ENCODE measurements at regions not wholly inside any gene's neighbourhood (a gene's known extent, or its start where the extent isn't known, plus 50 kb on each side); places are given as distances from the start of the nearest gene placed in this dataset.
"Not testable (repeated sequence)": the region's sequence is repeated elsewhere in the genome, so short reads cannot be mapped to it uniquely, and the experiment has no call there.

DNA sequence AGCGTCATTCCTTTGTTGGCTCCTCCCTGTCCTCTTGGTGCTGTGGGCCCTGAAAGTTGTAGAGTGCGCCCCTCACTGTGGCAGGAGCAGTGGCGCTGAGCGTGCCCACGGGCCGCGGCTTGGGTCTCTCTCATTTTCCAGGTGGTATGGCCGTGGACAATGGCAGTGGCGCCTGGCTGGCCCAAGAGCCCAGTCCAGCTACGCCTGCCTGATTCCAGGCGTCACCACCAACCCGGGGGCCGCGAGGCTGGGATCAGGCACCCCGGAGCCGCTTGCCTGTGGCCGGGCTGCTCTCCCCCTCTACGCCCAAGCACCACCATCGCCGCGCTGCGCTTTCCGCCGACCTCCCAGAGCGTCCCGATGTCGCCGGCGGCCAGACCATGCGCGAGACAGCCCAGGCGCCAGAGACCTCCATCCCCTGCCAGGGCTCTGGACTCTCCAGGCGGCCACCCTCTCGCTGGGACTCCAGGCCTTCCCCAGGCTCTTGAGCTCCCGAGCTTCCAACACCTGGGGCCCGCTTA, 1610.1 kb downstream of the SPATA31A7 start:
- TF ChIP-seq CTCF (conservative IDR thresholded peaks at IDR 0.05); ZFX (IDR thresholded peaks at IDR 0.05): not testable (repeated sequence)

All from C4-2B (cell line).